ENCODE measurements at regions not wholly inside any gene's neighbourhood (a gene's known extent, or its start where the extent isn't known, plus 50 kb on each side); places are given as distances from the start of the nearest gene placed in this dataset.

DNA sequence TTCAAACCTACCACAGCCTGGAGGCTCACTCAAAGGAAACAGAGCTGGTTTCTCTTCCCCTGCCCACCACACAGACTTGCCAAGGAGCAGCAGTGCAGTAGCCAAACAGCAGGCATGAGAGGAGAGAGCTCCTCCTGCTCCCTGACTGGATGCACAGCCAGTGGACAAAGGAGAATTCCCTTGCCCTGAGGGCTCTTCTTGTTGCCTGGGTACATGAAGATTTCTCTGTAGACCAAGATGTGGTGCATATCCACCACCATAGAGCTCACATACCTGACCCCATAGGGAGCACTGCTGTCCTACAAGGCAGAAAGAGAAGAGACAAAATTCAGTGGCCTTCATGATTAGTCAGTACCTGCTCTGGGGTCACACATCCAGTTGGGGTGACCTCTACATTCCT lies 56.3 kb upstream of the SPATA31E1 start:
- TF ChIP-seq POLR2A (IDR thresholded peaks at IDR 0.05; ENCODE audit: low read length) (no peak), GATA1 (IDR thresholded peaks at IDR 0.05; ENCODE audit: low read depth, low read length) (no peak)
